IMR-90 (cell line): ENCODE measurements at regions not wholly inside any gene's neighbourhood (a gene's known extent, or its start where the extent isn't known, plus 50 kb on each side); places are given as distances from the start of the nearest gene placed in this dataset.

ENCODE experiments used
- ATAC-seq: fragments of 200-7000 bp; cut with Tn5 transposase; 2 replicates; pipeline ENCODE4 v1.9.1; 2020; ENCODE audit warnings: low read depth, mild to moderate bottlenecking, moderate library complexity
- BruUV-seq: library from RNA; stranded (reverse); fragments of 400-500 nt; replicated peaks from 2 replicates; lab custom pipeline; 2021; lab: Mats Ljungman, UMichigan
- CTCF ChIA-PET: fragments of 300-600 bp; formaldehyde crosslinking; extraction: SDS; loops from one replicate; lab custom pipeline; 2021; ENCODE audit warnings: antibody characterized with exemption; lab: Yijun Ruan, JAX
- POLR2A ChIA-PET: fragments of 300-600 bp; sonication (Branson Sonifier 250); formaldehyde crosslinking; loops from one replicate; lab custom pipeline; 2022; ENCODE audit warnings: antibody characterized with exemption; ENCODE audit not compliant: unreplicated experiment; lab: Charles Lee
- DNase-seq: peaks from one replicate; pipeline ENCODE4 v3.0.0; 2013
- H2AFZ ChIP-seq: replicated peaks from 2 replicates; pipeline ENCODE3; 2013; ENCODE audit warnings: low read length, mild to moderate bottlenecking; ENCODE audit not compliant: poor library complexity
- H2AK5ac ChIP-seq: 2 replicates; pipeline ENCODE4 v1.6.1; 2013; ENCODE audit warnings: low read depth, low read length, inconsistent platforms
- H2AK9ac ChIP-seq: replicated peaks from 2 replicates; pipeline ENCODE3; 2013; ENCODE audit warnings: mild to moderate bottlenecking, low read depth, low read length, moderate library complexity; ENCODE audit not compliant: poor library complexity
- H2BK120ac ChIP-seq: 2 replicates; pipeline ENCODE4 v1.6.1; 2013; ENCODE audit warnings: low read depth, low read length, inconsistent platforms
- H2BK15ac ChIP-seq: 3 replicates; pipeline ENCODE4 v1.6.1; 2013; ENCODE audit warnings: low read depth, low read length, inconsistent platforms
- H2BK20ac ChIP-seq: 2 replicates; pipeline ENCODE4 v1.6.1; 2013; ENCODE audit warnings: low read depth, mild to moderate bottlenecking, inconsistent platforms, low read length, moderate library complexity
- H2BK5ac ChIP-seq: 2 replicates; pipeline ENCODE4 v1.6.1; 2013; ENCODE audit warnings: mild to moderate bottlenecking, low read depth, low read length, inconsistent platforms; ENCODE audit not compliant: poor library complexity, severe bottlenecking
- H3K14ac ChIP-seq: replicated peaks from 2 replicates; pipeline ENCODE4 v1.6.1; 2013; ENCODE audit warnings: low read depth, low read length, inconsistent platforms
- H3K18ac ChIP-seq: 2 replicates; pipeline ENCODE4 v1.6.1; 2013; ENCODE audit warnings: low read depth, low read length, control low read depth
- H3K23ac ChIP-seq: 2 replicates; pipeline ENCODE4 v1.6.1; 2013; ENCODE audit warnings: low read depth, low read length, inconsistent platforms
- H3K27ac ChIP-seq: 2 replicates; pipeline ENCODE4 v1.5.1; 2013; ENCODE audit warnings: mild to moderate bottlenecking, control low read depth, low read length; ENCODE audit not compliant: insufficient read depth
- H3K27me3 ChIP-seq: 2 replicates; pipeline ENCODE4 v1.6.1; 2013; ENCODE audit warnings: low read length; ENCODE audit not compliant: control insufficient read depth, insufficient read depth
- H3K36me3 ChIP-seq: 2 replicates; pipeline ENCODE4 v1.6.1; 2013; ENCODE audit warnings: low read length, mixed read lengths; ENCODE audit not compliant: control insufficient read depth, insufficient read depth
- H3K4ac ChIP-seq: 2 replicates; pipeline ENCODE4 v1.6.1; 2013; ENCODE audit warnings: low read depth, low read length, inconsistent platforms
- H3K4me1 ChIP-seq: 2 replicates; pipeline ENCODE4 v1.6.1; 2013; ENCODE audit warnings: low read length, mixed read lengths; ENCODE audit not compliant: control insufficient read depth, insufficient read depth
- H3K4me2 ChIP-seq: 2 replicates; pipeline ENCODE4 v1.6.1; 2013; ENCODE audit warnings: low read depth, mild to moderate bottlenecking, control low read depth, low read length, moderate library complexity
- H3K4me3 ChIP-seq: 2 replicates; pipeline ENCODE4 v1.5.1; 2013; ENCODE audit warnings: low read depth, mild to moderate bottlenecking, control low read depth, low read length, moderate library complexity; ENCODE audit not compliant: insufficient read depth
- H3K56ac ChIP-seq: 2 replicates; pipeline ENCODE4 v1.6.1; 2013; ENCODE audit warnings: low read length, inconsistent platforms; ENCODE audit not compliant: insufficient read depth; ENCODE audit errors: extremely low read depth
- H3K79me1 ChIP-seq, 2 experiments: 2 replicates each; pipeline ENCODE4 v1.6.1; 2013; ENCODE audit warnings: low read length in 2 of 2, inconsistent platforms in 1 of 2, low read depth in 1 of 2
- H3K9ac ChIP-seq: 2 replicates; pipeline ENCODE4 v1.6.1; 2013; ENCODE audit warnings: low read depth, low read length, control low read depth
- H3K9me1 ChIP-seq: 2 replicates; pipeline ENCODE4 v1.6.1; 2013; ENCODE audit warnings: low read length, inconsistent platforms; ENCODE audit not compliant: insufficient read depth
- H3K9me3 ChIP-seq: 2 replicates; pipeline ENCODE4 v1.6.1; 2013; ENCODE audit warnings: low read length; ENCODE audit not compliant: control insufficient read depth, insufficient read depth
- H4K20me1 ChIP-seq: 2 replicates; pipeline ENCODE4 v1.6.1; 2013; ENCODE audit warnings: low read length, inconsistent platforms; ENCODE audit not compliant: insufficient read depth
- H4K5ac ChIP-seq: 2 replicates; pipeline ENCODE4 v1.6.1; 2013; ENCODE audit warnings: mild to moderate bottlenecking, low read depth, low read length, control low read depth
- H4K8ac ChIP-seq, 2 experiments: 2 replicates each; pipeline ENCODE4 v1.6.1; 2013; ENCODE audit warnings: low read depth in 2 of 2, low read length in 2 of 2, control low read depth in 1 of 2, inconsistent platforms in 1 of 2
- H4K91ac ChIP-seq: 2 replicates; pipeline ENCODE4 v1.6.1; 2013; ENCODE audit warnings: low read depth, low read length, inconsistent platforms; ENCODE audit not compliant: insufficient read depth
- CHD1 ChIP-seq: IDR thresholded peaks from 2 replicates; pipeline ENCODE4 v1.6.1; 2012; ENCODE audit warnings: low read depth, low read length, improper control_type of control experiment
- MAFK ChIP-seq: IDR thresholded peaks from 2 replicates; pipeline ENCODE4 v1.6.1; 2012; ENCODE audit warnings: low read depth, low read length, improper control_type of control experiment
- SMC3 ChIP-seq: fragments of 150-350 bp; IDR thresholded peaks from 2 replicates; pipeline ENCODE4 v1.6.1; 2016; ENCODE audit warnings: low read depth, mild to moderate bottlenecking, antibody characterized with exemption, low read length, moderate library complexity
- WGBS, 2 experiments: methylation state at CpG; one replicate each; pipeline versions ENCODE4 v1.1.5 to v1.1.7; 2013; ENCODE audit warnings: missing lambda C conversion rate in 2 of 2; ENCODE audit not compliant: insufficient read length in 1 of 2; ENCODE audit errors: extremely low coverage in 2 of 2; 5-methylcytosine and 5-hydroxymethylcytosine counted together
- dilution Hi-C: fragments of 300-500 bp; cut with HindIII; formaldehyde crosslinking; loops from one replicate; pipeline ENCODE4 v1.14.3; 2018; ENCODE audit warnings: low sequenced_read_pairs; ENCODE audit not compliant: unreplicated experiment
- in situ Hi-C: fragments of 300-500 bp; cut with MboI; formaldehyde crosslinking; loops from 3 replicates; pipeline ENCODE4 v1.14.3; 2019; ENCODE audit warnings: low sequenced_read_pairs, inconsistent platforms, mixed read lengths
- intact Hi-C: fragments of 100-400 bp; cut with micrococcal nuclease; formaldehyde crosslinking; loops from 2 replicates; pipeline ENCODE4 v1.10.0; 2022

DNA sequence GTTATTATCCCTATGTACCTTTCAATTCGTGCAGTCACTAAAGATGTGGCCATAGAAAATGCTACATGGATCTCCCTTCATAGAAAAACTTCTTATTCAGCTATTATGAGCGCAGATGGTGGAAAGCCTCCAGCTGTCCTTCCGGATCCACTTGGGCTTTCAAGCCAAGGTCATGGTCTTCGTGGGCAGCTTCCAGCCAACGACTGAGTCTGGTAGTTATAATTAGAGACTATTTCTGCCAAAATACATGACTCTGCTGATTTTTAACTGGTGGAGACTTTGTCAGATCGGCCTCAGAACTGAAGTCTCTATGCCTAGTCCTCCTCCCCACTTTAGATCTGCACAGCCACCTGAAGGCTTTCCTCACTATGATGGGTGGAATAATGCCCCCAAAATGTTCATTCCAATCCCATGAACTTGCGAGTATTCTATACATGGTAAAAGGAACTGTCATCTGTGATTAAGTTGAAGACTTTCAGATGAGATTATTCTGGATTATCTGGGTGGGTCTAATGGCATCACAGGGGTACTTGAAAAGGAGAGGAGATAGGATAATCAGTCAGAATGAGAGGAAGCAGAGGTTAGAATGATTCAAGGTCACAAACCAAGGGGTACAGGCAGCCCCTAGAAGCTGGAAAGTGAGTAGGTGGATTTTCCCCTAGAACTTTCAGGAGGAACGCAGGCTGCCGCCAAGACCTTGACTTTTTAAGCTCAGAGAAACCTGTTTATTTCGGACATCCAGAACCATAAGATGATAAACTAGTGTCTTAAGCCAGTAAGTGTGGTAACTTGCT, 171.1 kb upstream of the CXCL13 start:
- Histone ChIP-seq H3K56ac (no peak overlapping the region), H2AFZ (no peak overlapping the region), H3K14ac (no peak overlapping the region), H2BK20ac (no peak overlapping the region), H3K4ac (no peak overlapping the region), H3K79me1 (no peaks in the 10 kb centered on the region), H3K18ac (no peak overlapping the region), H2AK9ac (no peak overlapping the region), H3K4me2 (no peak overlapping the region), H2BK15ac (no peak overlapping the region), H2BK5ac (no peak overlapping the region), H4K5ac (no peak overlapping the region), H3K4me1 (no peaks in the 10 kb centered on the region), H3K36me3 (no peaks in the 10 kb centered on the region), H2AK5ac (no peak overlapping the region), H3K4me3 (no peak overlapping the region), H3K27ac (no peak overlapping the region), H3K23ac (no peak overlapping the region), H4K20me1 (no peaks in the 10 kb centered on the region), H4K8ac (no peak overlapping the region), H3K27me3 (no peaks in the 10 kb centered on the region; the same call in 1 of the 2 replicates), H4K91ac (no peak overlapping the region), H3K9me3 (no peaks in the 10 kb centered on the region), H2BK120ac (no peak overlapping the region), H3K9ac (no peak overlapping the region), H3K9me1 (no peaks in the 10 kb centered on the region)
- no CpG with 5 or more reads among the region's 10 CpGs for WGBS, 2 experiments
- ChIA-PET POLR2A (no interaction called here), CTCF (no interaction called here)
- intact Hi-C loops, result no loop called here
- dilution Hi-C loops, result no loop called here
- no peak for ATAC-seq
- in situ Hi-C loops, result no loop called here
- no TSS peak for BruUV-seq
- DNase-seq, result no peak
- TF ChIP-seq CHD1 (no peak), MAFK (no peak), SMC3 (no peak)
